Skeletal muscle satellite cell (primary cell): ENCODE measurements at regions not wholly inside any gene's neighbourhood (a gene's known extent, or its start where the extent isn't known, plus 50 kb on each side); places are given as distances from the start of the nearest gene placed in this dataset.

Experiments used
- H3K27me3 ChIP-seq: 2 replicates; pipeline ENCODE4 v1.7.0; 2013; ENCODE audit warnings: low read length; ENCODE audit not compliant: control insufficient read depth, insufficient read depth
- H3K36me3 ChIP-seq: 2 replicates; pipeline ENCODE4 v1.7.0; 2013; ENCODE audit warnings: mild to moderate bottlenecking, control low read depth, low read length; ENCODE audit not compliant: insufficient read depth
- H3K4me1 ChIP-seq: 2 replicates; pipeline ENCODE4 v1.7.0; 2013; ENCODE audit warnings: low read length; ENCODE audit not compliant: control insufficient read depth, insufficient read depth
- H3K4me2 ChIP-seq: 2 replicates; pipeline ENCODE4 v1.7.0; 2013; ENCODE audit warnings: mild to moderate bottlenecking, low read length
- H3K4me3 ChIP-seq: 2 replicates; pipeline ENCODE4 v1.7.0; 2013; ENCODE audit warnings: low read length
- H3K9ac ChIP-seq: 2 replicates; pipeline ENCODE4 v1.7.0; 2013; ENCODE audit warnings: mild to moderate bottlenecking, low read depth, low read length, moderate library complexity
- H3K9me3 ChIP-seq: replicated peaks from 2 replicates; pipeline ENCODE4 v1.7.0; 2013; ENCODE audit warnings: mild to moderate bottlenecking, control low read depth, low read length

DNA sequence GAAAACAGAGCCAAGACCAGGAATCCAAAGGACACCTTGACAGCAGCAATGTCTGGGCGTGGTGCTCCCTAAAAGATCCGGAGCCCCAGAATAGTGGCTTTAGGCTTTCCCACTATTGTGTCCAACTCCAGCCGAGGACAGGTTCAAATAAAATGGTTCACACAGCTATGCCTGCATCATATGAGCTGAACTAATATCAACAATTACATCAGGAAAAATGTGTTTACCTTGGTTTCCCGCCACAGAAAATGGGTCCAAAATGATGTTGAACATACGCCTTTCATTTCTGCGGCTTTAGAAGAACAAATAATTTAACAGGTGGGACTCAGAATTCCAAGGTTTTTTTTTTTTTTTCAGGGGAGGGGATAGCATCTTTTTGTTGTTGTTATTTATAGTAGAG is 93.6 kb downstream of the OSR1 start:
- Histone ChIP-seq H3K9ac (no peak overlapping the region), H3K36me3 (no peaks in the 10 kb centered on the region), H3K4me1 (no peaks in the 10 kb centered on the region), H3K27me3 (no peaks in the 10 kb centered on the region), H3K9me3 (no peaks in the 10 kb centered on the region), H3K4me2 (no peak overlapping the region), H3K4me3 (no peak overlapping the region)

DNA sequence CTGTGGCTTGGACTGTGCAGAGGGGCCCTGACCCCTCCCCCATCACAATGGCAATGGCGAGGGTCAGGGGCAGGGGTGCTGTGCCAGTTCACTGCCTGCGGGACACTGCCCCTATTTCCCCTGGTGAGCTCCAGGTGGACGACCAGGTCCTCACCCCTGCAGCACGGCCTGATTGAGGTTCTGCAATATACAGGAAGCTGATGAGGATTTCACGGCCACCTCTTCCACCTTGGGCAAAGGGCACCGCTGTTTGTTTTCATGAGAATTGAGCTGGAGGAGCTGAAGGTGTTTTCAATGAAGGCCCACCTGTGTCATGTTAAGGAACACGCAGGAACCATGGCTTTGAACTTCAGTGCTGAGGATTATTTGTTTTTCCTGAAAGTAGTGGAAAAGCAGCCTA is 96.3 kb downstream of the OSR1 start:
- no peak overlapping the region for H3K4me3 ChIP-seq
- H3K4me2 ChIP-seq: no peak overlapping the region
- no peaks in the 10 kb centered on the region for H3K9me3 ChIP-seq
- H3K36me3 ChIP-seq: no peaks in the 10 kb centered on the region
- no peaks in the 10 kb centered on the region for H3K27me3 ChIP-seq
- no peak overlapping the region for H3K9ac ChIP-seq
- H3K4me1 ChIP-seq: peaks cover under 1% of the 10 kb centered on the region

DNA sequence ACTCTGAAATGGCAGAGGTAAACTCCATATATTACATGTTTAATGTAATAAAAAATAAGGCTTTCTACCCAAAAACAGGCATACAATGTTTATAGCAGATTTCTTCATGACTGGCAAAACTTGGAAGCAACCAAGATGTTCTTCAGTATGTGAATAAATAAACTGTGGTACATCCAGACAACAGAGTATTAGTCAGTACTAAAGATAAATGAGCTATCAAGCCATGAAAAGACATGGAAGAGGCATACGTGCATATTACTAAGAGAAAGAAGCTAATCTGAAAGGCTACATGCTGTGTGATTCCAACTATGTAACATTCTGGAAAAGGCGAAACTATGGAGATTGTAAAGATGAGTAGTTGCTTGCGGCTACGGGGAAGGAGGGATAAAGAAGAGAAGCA is 97.4 kb downstream of the OSR1 start:
- Histone ChIP-seq H3K9me3 (no peaks in the 10 kb centered on the region), H3K27me3 (no peaks in the 10 kb centered on the region), H3K4me3 (no peak overlapping the region), H3K4me1 (peaks cover 12% of the 10 kb centered on the region), H3K4me2 (no peak overlapping the region), H3K36me3 (no peaks in the 10 kb centered on the region), H3K9ac (no peak overlapping the region)

DNA sequence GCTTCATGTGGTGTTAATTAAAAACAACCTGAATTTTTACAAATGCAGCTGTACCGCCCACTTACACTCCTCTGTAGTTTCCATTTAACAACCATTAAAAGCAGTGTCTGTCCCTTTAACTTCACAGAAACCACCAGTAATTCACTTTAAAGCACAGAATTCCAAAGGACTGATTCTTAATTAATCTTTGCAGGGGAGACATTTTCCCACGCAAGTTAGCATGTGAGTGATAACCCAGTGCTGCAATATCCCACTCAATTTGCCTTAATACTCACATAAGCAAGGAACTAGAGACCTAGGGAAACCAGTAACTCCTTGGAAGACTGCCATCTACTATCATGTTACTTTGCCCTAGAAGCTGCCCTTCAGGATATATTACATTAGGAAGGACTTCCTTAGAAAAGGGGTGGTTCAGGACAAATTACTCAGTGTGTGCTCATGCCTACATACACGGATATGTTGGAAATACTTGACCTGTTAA is 102.3 kb downstream of the OSR1 start:
- H3K9ac ChIP-seq: peak overlapping the region; percentile 0
- peaks cover 18% of the 10 kb centered on the region for H3K4me1 ChIP-seq
- H3K9me3 ChIP-seq: no peaks in the 10 kb centered on the region
- no peaks in the 10 kb centered on the region for H3K36me3 ChIP-seq
- H3K4me3 ChIP-seq: no peak overlapping the region
- no peaks in the 10 kb centered on the region for H3K27me3 ChIP-seq
- H3K4me2 ChIP-seq: peak overlapping the region; percentile 4

DNA sequence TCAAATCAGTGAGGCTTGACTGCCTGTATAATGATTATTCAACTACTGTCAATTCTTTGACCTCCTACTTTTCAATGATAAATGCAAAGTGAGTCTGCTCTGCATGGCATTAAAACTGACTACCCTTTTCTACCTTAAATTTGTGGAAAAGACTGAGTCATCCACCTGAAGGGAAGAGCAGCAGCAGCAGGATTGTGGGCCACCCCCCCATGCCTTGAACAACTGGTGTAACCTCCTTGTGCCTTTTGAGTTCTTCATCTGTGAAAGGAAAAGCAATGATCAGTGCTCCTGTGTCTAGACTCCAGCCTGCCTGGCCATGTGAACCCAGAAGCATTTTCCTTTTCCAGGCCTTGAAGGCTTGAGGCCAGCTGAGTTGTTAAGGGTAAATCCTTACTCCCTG is 102.9 kb downstream of the OSR1 start:
- H3K36me3 ChIP-seq: no peaks in the 10 kb centered on the region
- H3K9ac ChIP-seq: peak overlapping the region; percentile 0
- H3K4me1 ChIP-seq: peaks cover 18% of the 10 kb centered on the region
- H3K4me3 ChIP-seq: no peak overlapping the region
- no peak overlapping the region for H3K4me2 ChIP-seq
- no peaks in the 10 kb centered on the region for H3K9me3 ChIP-seq
- H3K27me3 ChIP-seq: no peaks in the 10 kb centered on the region

DNA sequence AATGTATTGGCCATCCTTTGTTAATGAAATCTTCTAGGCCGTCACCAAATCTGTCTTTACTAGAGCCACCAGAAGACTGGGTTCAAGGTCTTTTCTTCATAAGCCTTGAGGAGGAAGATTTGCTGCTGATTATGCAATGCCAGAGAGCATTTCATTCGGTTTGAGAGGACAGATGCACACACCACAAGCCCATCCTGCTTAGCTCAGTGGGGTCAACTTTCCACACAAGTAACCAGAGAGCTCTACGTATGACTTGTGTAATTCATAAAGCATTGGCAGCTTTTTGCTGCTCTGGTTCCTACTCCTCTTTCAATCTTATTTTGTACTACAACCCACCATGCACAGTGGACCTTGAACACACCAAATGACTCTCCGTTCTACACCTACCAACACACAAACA is 106.9 kb downstream of the OSR1 start:
- no peaks in the 10 kb centered on the region for H3K9me3 ChIP-seq
- no peak overlapping the region for H3K9ac ChIP-seq
- no peaks in the 10 kb centered on the region for H3K36me3 ChIP-seq

DNA sequence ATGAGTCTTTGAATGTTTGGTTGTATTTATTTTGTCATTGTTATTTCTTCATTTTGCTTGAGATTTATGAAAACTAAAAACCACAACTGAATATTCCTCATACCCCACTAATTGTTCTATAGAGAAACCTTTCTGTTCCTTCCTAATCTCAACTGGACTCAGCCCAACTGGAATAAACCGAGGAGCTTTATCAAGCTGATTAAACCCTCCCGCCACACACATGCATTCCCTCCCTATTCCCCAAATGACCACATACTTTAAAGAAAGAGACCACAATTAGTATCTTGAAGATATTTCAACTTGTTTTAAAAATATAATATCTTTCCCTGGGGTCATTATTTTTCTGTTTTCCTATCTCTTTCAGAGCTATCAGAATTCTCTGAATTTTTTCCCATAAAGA is 107.5 kb downstream of the OSR1 start:
- no peaks in the 10 kb centered on the region for H3K36me3 ChIP-seq
- H3K9me3 ChIP-seq: no peaks in the 10 kb centered on the region
- no peak overlapping the region for H3K4me3 ChIP-seq
- no peak overlapping the region for H3K9ac ChIP-seq
- H3K4me1 ChIP-seq: peaks cover 5% of the 10 kb centered on the region
- H3K4me2 ChIP-seq: no peak overlapping the region
- no peaks in the 10 kb centered on the region for H3K27me3 ChIP-seq

More for the DNA sequence above, 106.9 kb downstream of the OSR1 start:
- peaks cover 12% of the 10 kb centered on the region for H3K4me1 ChIP-seq
- no peak overlapping the region for H3K4me3 ChIP-seq
- H3K27me3 ChIP-seq: no peaks in the 10 kb centered on the region
- H3K4me2 ChIP-seq: no peak overlapping the region

DNA sequence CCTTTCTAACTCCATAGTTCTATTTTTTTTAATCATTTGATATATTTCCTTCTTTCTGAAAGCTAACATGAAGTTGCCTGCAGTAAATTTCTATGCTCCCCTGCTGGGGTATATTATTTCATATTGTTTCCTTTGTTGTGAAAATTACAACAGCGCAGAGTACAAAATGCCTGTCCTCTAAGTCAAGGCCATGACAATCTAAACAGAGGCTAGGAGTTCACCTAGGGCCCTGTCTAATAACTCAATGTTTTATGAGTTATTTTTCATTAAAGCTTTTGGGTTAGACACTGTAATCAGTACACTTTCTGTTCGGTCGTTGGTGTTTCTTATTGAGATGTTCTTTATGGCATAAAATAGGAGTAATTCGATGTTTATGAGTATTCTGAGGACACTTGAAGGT is 111.2 kb downstream of the OSR1 start:
- no peaks in the 10 kb centered on the region for H3K36me3 ChIP-seq
- H3K4me1 ChIP-seq: no peaks in the 10 kb centered on the region
- no peaks in the 10 kb centered on the region for H3K27me3 ChIP-seq
- no peaks in the 10 kb centered on the region for H3K9me3 ChIP-seq
- no peak overlapping the region for H3K9ac ChIP-seq
- no peak overlapping the region for H3K4me3 ChIP-seq
- H3K4me2 ChIP-seq: no peak overlapping the region

DNA sequence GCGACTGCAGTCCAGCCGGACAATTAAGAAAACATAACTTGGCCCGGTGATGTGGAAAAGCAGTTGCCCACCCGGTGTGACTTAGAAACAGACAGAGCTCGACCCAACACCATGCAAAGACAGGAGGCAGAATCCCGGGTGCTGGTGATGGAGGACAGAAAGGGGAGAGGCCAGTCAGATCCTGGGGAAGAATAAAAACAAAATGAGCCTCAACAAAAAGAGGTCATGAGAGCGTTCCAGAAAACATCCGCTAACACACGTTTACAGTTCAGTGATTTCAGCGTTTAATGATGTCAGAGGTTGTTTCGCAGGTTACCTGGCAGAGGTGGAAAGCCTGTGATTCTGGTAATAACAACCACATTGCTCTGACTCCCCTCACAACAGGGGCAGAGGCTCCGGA is 111.9 kb downstream of the OSR1 start:
- H3K4me1 ChIP-seq: no peaks in the 10 kb centered on the region
- no peaks in the 10 kb centered on the region for H3K9me3 ChIP-seq
- no peaks in the 10 kb centered on the region for H3K27me3 ChIP-seq
- H3K4me3 ChIP-seq: no peak overlapping the region
- H3K4me2 ChIP-seq: no peak overlapping the region
- no peak overlapping the region for H3K9ac ChIP-seq
- no peaks in the 10 kb centered on the region for H3K36me3 ChIP-seq

DNA sequence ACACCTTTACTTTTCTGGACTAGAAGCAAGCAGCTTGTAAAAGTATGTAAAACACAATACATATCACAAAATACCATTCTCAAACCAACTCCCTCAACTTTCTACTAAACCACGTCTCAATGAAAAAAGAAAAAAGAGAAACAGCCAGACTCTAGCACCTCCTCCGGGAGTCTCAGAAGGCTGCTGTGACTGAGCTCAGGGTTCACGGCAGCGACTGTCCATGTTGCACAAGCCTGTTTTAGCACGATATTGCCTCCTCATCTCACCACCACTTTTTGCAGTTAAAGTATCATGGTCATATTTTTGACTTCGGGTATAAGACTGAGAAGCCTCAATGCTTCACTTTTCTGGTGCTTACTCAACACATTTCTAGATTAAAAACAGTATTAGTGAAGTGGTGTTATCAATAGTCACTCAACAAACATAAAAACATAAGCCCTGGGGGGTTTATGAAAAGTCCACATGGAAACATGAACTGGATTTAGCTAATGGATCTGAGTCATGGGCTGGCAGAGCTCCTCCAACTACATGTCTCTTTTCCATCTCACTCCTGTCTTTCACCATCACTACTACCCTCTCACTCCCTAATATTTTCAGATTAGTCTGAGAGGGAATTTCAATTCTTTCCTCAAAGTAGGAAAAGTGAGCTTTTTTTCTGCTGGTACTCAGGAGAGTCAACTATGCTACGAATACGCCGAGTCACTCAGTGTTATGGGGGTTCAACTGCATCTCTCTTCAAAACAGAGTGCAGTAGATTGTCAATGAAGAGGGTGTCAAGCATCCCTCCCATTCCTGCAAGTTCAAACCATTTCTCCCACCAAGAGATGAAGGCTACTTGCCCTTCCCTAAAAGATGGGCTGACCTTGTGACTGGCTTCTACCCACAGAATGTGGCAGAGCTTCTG is 113.7 kb downstream of the OSR1 start:
- Histone ChIP-seq H3K36me3 (no peaks in the 10 kb centered on the region), H3K27me3 (no peaks in the 10 kb centered on the region), H3K9ac (no peak overlapping the region)

DNA sequence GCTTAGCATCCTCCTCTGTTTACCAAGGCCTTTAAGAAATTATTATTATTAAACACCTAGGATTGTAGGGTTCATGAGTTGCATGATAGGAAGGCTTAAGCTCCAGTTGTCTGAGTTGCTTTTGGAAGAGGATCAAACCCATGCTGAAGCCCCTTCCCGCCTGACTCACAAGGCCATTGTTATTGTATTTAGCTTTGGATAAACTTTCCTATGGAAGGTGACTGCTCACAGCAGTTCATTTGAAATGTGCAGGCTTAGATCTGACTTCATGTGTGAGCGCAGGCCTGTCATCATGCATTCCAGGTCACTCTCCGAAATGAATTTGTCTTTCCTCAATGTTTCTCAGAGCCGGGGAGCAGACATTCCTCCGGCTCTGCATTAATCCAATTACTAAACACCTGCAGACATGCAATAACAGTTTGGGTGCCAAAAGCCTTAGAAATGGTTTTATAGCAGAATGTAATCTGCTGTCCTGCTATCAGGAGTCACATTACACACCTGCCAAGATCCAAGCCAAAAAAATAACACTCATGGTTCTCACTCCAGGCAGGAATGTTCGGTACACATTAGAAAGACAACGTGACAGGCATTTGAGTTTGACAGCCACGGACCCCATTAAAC is 119.9 kb downstream of the OSR1 start:
- Histone ChIP-seq H3K27me3 (no peaks in the 10 kb centered on the region), H3K4me1 (peaks cover 9% of the 10 kb centered on the region), H3K9me3 (no peaks in the 10 kb centered on the region), H3K36me3 (no peaks in the 10 kb centered on the region), H3K4me2 (no peak overlapping the region), H3K9ac (no peak overlapping the region), H3K4me3 (no peak overlapping the region)

More for the DNA sequence above, 113.7 kb downstream of the OSR1 start:
- no peak overlapping the region for H3K4me2 ChIP-seq
- no peaks in the 10 kb centered on the region for H3K4me1 ChIP-seq
- H3K4me3 ChIP-seq: no peak overlapping the region
- H3K9me3 ChIP-seq: no peaks in the 10 kb centered on the region
